Ascending aorta (tissue), 2 donors: ENCODE measurements at regions not wholly inside any gene's neighbourhood (a gene's known extent, or its start where the extent isn't known, plus 50 kb on each side); places are given as distances from the start of the nearest gene placed in this dataset.

Experiments
- DNase-seq, 2 donors: peaks; one replicate each; pipeline ENCODE4 v3.0.0-alpha.2; 2019; ENCODE audit warnings: low spot score in 2 of 2
- H3K27ac ChIP-seq, 2 donors: fragments of 200-600 bp; sonication (generic); one replicate each; pipeline ENCODE4 v1.5.1; 2016 to 2017; ENCODE audit warnings: mild to moderate bottlenecking in 1 of 2
- H3K27me3 ChIP-seq: fragments of 200-600 bp; sonication (generic); one replicate; pipeline ENCODE4 v1.5.1; 2017
- H3K36me3 ChIP-seq, 2 donors: fragments of 200-600 bp; sonication (generic); one replicate each; pipeline ENCODE4 v1.5.1; 2016
- H3K4me1 ChIP-seq, 2 donors: fragments of 200-600 bp; sonication (generic); one replicate each; pipeline ENCODE4 v1.5.1; 2016 to 2017; ENCODE audit warnings: mild to moderate bottlenecking in 1 of 2
- H3K4me3 ChIP-seq, 2 donors: fragments of 200-600 bp; sonication (generic); one replicate each; pipeline ENCODE4 v1.5.1; 2016 to 2017; ENCODE audit warnings: mild to moderate bottlenecking in 1 of 2
- H3K9me3 ChIP-seq, 2 donors: fragments of 200-600 bp; sonication (generic); one replicate each; pipeline ENCODE4 v1.5.1; 2016
- CTCF ChIP-seq, 3 experiments: fragments of 200-600 bp in 2 of 3; fragments of 450-650 bp in 1 of 3; sonication (generic) in 2 of 3; IDR thresholded peaks; one replicate each; pipeline ENCODE4 v1.5.1; 2016 to 2019; ENCODE audit warnings: antibody characterized with exemption in 3 of 3, mild to moderate bottlenecking in 1 of 3, moderate library complexity in 1 of 3
- intact Hi-C: fragments of 100-400 bp; cut with DNase I; formaldehyde crosslinking; loops from one replicate; pipeline ENCODE4 v1.15.1; 2023

- DNase-seq: peak in 1 of 2 donors; percentile 12
- TF ChIP-seq CTCF (IDR thresholded peaks at IDR 0.05): no peak
- no peak overlapping the region for H3K4me3 ChIP-seq
- no peaks in the 10 kb centered on the region for H3K36me3 ChIP-seq
- intact Hi-C loops: no loop called here
- H3K4me1 ChIP-seq: no peaks in the 10 kb centered on the region
- H3K27ac ChIP-seq: no peak overlapping the region
- H3K9me3 ChIP-seq: peaks cover 4 to 5% of the 10 kb centered on the region in 2 donors
- H3K27me3 ChIP-seq: no peaks in the 10 kb centered on the region
Observed at GRCh38 chr22:49705972-49706352, 121.7 kb downstream of the BRD1 start.

GRCh38 chr22:49705216-49705971 is 122.3 kb downstream of the BRD1 start:
- no peaks in the 10 kb centered on the region for H3K36me3 ChIP-seq
- H3K27ac ChIP-seq: no peak overlapping the region
- no peak for DNase-seq
- H3K9me3 ChIP-seq: peaks cover 0 to 5% of the 10 kb centered on the region in 2 donors
- H3K27me3 ChIP-seq: no peaks in the 10 kb centered on the region
- H3K4me1 ChIP-seq: no peaks in the 10 kb centered on the region
- no peak for TF ChIP-seq CTCF (IDR thresholded peaks at IDR 0.05)
- no peak overlapping the region for H3K4me3 ChIP-seq
- intact Hi-C loops: no loop called here

GRCh38 chr22:49704345-49705215 is 123.1 kb downstream of the BRD1 start:
- no peak overlapping the region for H3K27ac ChIP-seq
- intact Hi-C loops: no loop called here
- H3K4me3 ChIP-seq: no peak overlapping the region
- DNase-seq: peak in 1 of 2 donors; percentile 50
- H3K36me3 ChIP-seq: no peaks in the 10 kb centered on the region
- TF ChIP-seq CTCF (IDR thresholded peaks at IDR 0.05): no peak
- H3K4me1 ChIP-seq: no peaks in the 10 kb centered on the region
- no peaks in the 10 kb centered on the region for H3K27me3 ChIP-seq
- peaks cover 0 to 5% of the 10 kb centered on the region in 2 donors for H3K9me3 ChIP-seq

- TF ChIP-seq CTCF (IDR thresholded peaks at IDR 0.05): no peak
- Histone ChIP-seq H3K27me3 (no peaks in the 10 kb centered on the region), H3K4me1 (no peaks in the 10 kb centered on the region), H3K27ac (no peak overlapping the region), H3K36me3 (no peaks in the 10 kb centered on the region), H3K9me3 (peaks cover 0 to 5% of the 10 kb centered on the region in 2 donors), H3K4me3 (no peak overlapping the region)
- intact Hi-C loops: no loop called here
- DNase-seq: no peak
Observed at GRCh38 chr22:49703990-49704344, 123.7 kb downstream of the BRD1 start.

GRCh38 chr22:49703505-49703904 is 124.2 kb downstream of the BRD1 start:
- DNase-seq: peak in 1 of 2 donors; percentile 35
- Histone ChIP-seq H3K4me3 (no peak overlapping the region), H3K4me1 (no peaks in the 10 kb centered on the region), H3K27ac (no peak overlapping the region), H3K27me3 (no peaks in the 10 kb centered on the region), H3K9me3 (peaks cover 0 to 5% of the 10 kb centered on the region in 2 donors), H3K36me3 (no peaks in the 10 kb centered on the region)
- intact Hi-C loops: no loop called here
- no peak for TF ChIP-seq CTCF (IDR thresholded peaks at IDR 0.05)
